Activated CD4-positive, alpha-beta T cell treated with anti-CD3 and anti-CD28 coated beads, Interleukin-2, amount 10 ng/mL, durations not matched to agents 24 days and 14 days (primary cell): ENCODE measurements at regions not wholly inside any gene's neighbourhood (a gene's known extent, or its start where the extent isn't known, plus 50 kb on each side); places are given as distances from the start of the nearest gene placed in this dataset.

Source experiments
- DNase-seq: peaks from one replicate; pipeline ENCODE4 v3.0.0; 2022
- H3K27ac Mint-ChIP-seq: one replicate; pipeline ENCODE4 v1.8.0; 2022; ENCODE audit warnings: mild to moderate bottlenecking, mixed read lengths
- H3K27me3 Mint-ChIP-seq: one replicate; pipeline ENCODE4 v1.8.0; 2022; ENCODE audit warnings: mixed read lengths
- H3K36me3 Mint-ChIP-seq: one replicate; pipeline ENCODE4 v1.8.0; 2022; ENCODE audit warnings: low read depth, mild to moderate bottlenecking, mixed read lengths
- H3K4me1 Mint-ChIP-seq: one replicate; pipeline ENCODE4 v1.8.0; 2021; ENCODE audit warnings: mixed read lengths
- H3K4me3 Mint-ChIP-seq: one replicate; pipeline ENCODE4 v1.8.0; 2022; ENCODE audit warnings: mild to moderate bottlenecking, moderate library complexity, mixed read lengths
- H3K9me3 Mint-ChIP-seq: one replicate; pipeline ENCODE4 v1.8.0; 2021; ENCODE audit warnings: mixed read lengths
- intact Hi-C: fragments of 100-400 bp; cut with micrococcal nuclease; formaldehyde crosslinking; loops from one replicate; pipeline ENCODE4 v1.15.1; 2023

GRCh38 chr16:87165885-87166284 is 151.3 kb downstream of the C16orf95 start:
- DNase-seq = no peak
- intact Hi-C loops = no loop called here
- Mint-ChIP-seq H3K27ac (no peak overlapping the region), H3K4me3 (no peak overlapping the region), H3K36me3 (no peaks in the 10 kb centered on the region), H3K9me3 (peaks cover 4% of the 10 kb centered on the region), H3K27me3 (no peaks in the 10 kb centered on the region), H3K4me1 (no peaks in the 10 kb centered on the region)

GRCh38 chr16:87166321-87166720 is 150.9 kb downstream of the C16orf95 start:
- H3K36me3 Mint-ChIP-seq = no peaks in the 10 kb centered on the region
- peaks cover 4% of the 10 kb centered on the region for H3K9me3 Mint-ChIP-seq
- no peak overlapping the region for H3K27ac Mint-ChIP-seq
- no peaks in the 10 kb centered on the region for H3K27me3 Mint-ChIP-seq
- intact Hi-C loops = no loop called here
- no peak for DNase-seq
- H3K4me3 Mint-ChIP-seq = no peak overlapping the region
- H3K4me1 Mint-ChIP-seq = no peaks in the 10 kb centered on the region

GRCh38 chr16:87166934-87167333 is 150.3 kb downstream of the C16orf95 start:
- Mint-ChIP-seq H3K4me1 (no peaks in the 10 kb centered on the region), H3K36me3 (no peaks in the 10 kb centered on the region), H3K9me3 (peaks cover 4% of the 10 kb centered on the region), H3K27ac (no peak overlapping the region), H3K27me3 (no peaks in the 10 kb centered on the region), H3K4me3 (no peak overlapping the region)
- DNase-seq = no peak
- intact Hi-C loops = no loop called here

GRCh38 chr16:87169509-87169995 is 147.6 kb downstream of the C16orf95 start:
- intact Hi-C loops = no loop called here
- no peak for DNase-seq
- H3K27ac Mint-ChIP-seq = no peak overlapping the region
- no peaks in the 10 kb centered on the region for H3K9me3 Mint-ChIP-seq
- no peaks in the 10 kb centered on the region for H3K27me3 Mint-ChIP-seq
- no peaks in the 10 kb centered on the region for H3K4me1 Mint-ChIP-seq
- no peaks in the 10 kb centered on the region for H3K36me3 Mint-ChIP-seq
- no peak overlapping the region for H3K4me3 Mint-ChIP-seq

- intact Hi-C loops = no loop called here
- H3K36me3 Mint-ChIP-seq = no peaks in the 10 kb centered on the region
- H3K27me3 Mint-ChIP-seq = no peaks in the 10 kb centered on the region
- no peak for DNase-seq
- no peaks in the 10 kb centered on the region for H3K4me1 Mint-ChIP-seq
- no peak overlapping the region for H3K27ac Mint-ChIP-seq
- H3K9me3 Mint-ChIP-seq = no peaks in the 10 kb centered on the region
- no peak overlapping the region for H3K4me3 Mint-ChIP-seq
These were observed 146.9 kb downstream of the C16orf95 start for GRCh38 chr16:87170310-87170709.

GRCh38 chr16:87171723-87172122 is 145.5 kb downstream of the C16orf95 start:
- H3K36me3 Mint-ChIP-seq = no peaks in the 10 kb centered on the region
- no peak overlapping the region for H3K27ac Mint-ChIP-seq
- no peaks in the 10 kb centered on the region for H3K9me3 Mint-ChIP-seq
- no peaks in the 10 kb centered on the region for H3K27me3 Mint-ChIP-seq
- DNase-seq = no peak
- H3K4me1 Mint-ChIP-seq = no peaks in the 10 kb centered on the region
- H3K4me3 Mint-ChIP-seq = no peak overlapping the region
- intact Hi-C loops = no loop called here

GRCh38 chr16:87172632-87173031 is 144.6 kb downstream of the C16orf95 start:
- H3K27me3 Mint-ChIP-seq = no peaks in the 10 kb centered on the region
- H3K9me3 Mint-ChIP-seq = no peaks in the 10 kb centered on the region
- DNase-seq = no peak
- H3K36me3 Mint-ChIP-seq = no peaks in the 10 kb centered on the region
- H3K27ac Mint-ChIP-seq = no peak overlapping the region
- no peak overlapping the region for H3K4me3 Mint-ChIP-seq
- H3K4me1 Mint-ChIP-seq = no peaks in the 10 kb centered on the region
- intact Hi-C loops = no loop called here

GRCh38 chr16:87173294-87173893 is 143.8 kb downstream of the C16orf95 start:
- Mint-ChIP-seq H3K9me3 (no peaks in the 10 kb centered on the region), H3K27me3 (no peaks in the 10 kb centered on the region), H3K4me3 (no peak overlapping the region), H3K4me1 (no peaks in the 10 kb centered on the region), H3K36me3 (no peaks in the 10 kb centered on the region), H3K27ac (no peak overlapping the region)
- intact Hi-C loops = no loop called here
- no peak for DNase-seq

- intact Hi-C loops = no loop called here
- no peak overlapping the region for H3K27ac Mint-ChIP-seq
- H3K27me3 Mint-ChIP-seq = no peaks in the 10 kb centered on the region
- H3K4me3 Mint-ChIP-seq = no peak overlapping the region
- DNase-seq = no peak
- H3K4me1 Mint-ChIP-seq = no peaks in the 10 kb centered on the region
- H3K9me3 Mint-ChIP-seq = no peaks in the 10 kb centered on the region
- H3K36me3 Mint-ChIP-seq = no peaks in the 10 kb centered on the region
These were observed 143.1 kb downstream of the C16orf95 start for GRCh38 chr16:87174061-87174460.

GRCh38 chr16:87176735-87177134 is 140.5 kb downstream of the C16orf95 start:
- Mint-ChIP-seq H3K27ac (no peak overlapping the region), H3K4me1 (no peaks in the 10 kb centered on the region), H3K4me3 (no peak overlapping the region), H3K27me3 (no peaks in the 10 kb centered on the region), H3K9me3 (no peaks in the 10 kb centered on the region), H3K36me3 (no peaks in the 10 kb centered on the region)
- no peak for DNase-seq
- intact Hi-C loops = no loop called here

- no peaks in the 10 kb centered on the region for H3K36me3 Mint-ChIP-seq
- no peak overlapping the region for H3K27ac Mint-ChIP-seq
- no peaks in the 10 kb centered on the region for H3K4me1 Mint-ChIP-seq
- H3K9me3 Mint-ChIP-seq = no peaks in the 10 kb centered on the region
- H3K27me3 Mint-ChIP-seq = no peaks in the 10 kb centered on the region
- H3K4me3 Mint-ChIP-seq = no peak overlapping the region
- DNase-seq = no peak
- intact Hi-C loops = no loop called here
These were observed 139.5 kb downstream of the C16orf95 start for GRCh38 chr16:87177673-87178072.

GRCh38 chr16:87178177-87178863 is 138.9 kb downstream of the C16orf95 start:
- Mint-ChIP-seq H3K27ac (no peak overlapping the region), H3K27me3 (no peaks in the 10 kb centered on the region), H3K9me3 (no peaks in the 10 kb centered on the region), H3K36me3 (no peaks in the 10 kb centered on the region), H3K4me1 (no peaks in the 10 kb centered on the region), H3K4me3 (no peak overlapping the region)
- DNase-seq = no peak
- intact Hi-C loops = no loop called here

- H3K36me3 Mint-ChIP-seq = no peaks in the 10 kb centered on the region
- H3K9me3 Mint-ChIP-seq = no peaks in the 10 kb centered on the region
- DNase-seq = no peak
- H3K27ac Mint-ChIP-seq = no peak overlapping the region
- H3K4me1 Mint-ChIP-seq = no peaks in the 10 kb centered on the region
- no peaks in the 10 kb centered on the region for H3K27me3 Mint-ChIP-seq
- intact Hi-C loops = no loop called here
- H3K4me3 Mint-ChIP-seq = no peak overlapping the region
These were observed 138.2 kb downstream of the C16orf95 start for GRCh38 chr16:87178977-87179376.

GRCh38 chr16:87180069-87180468 is 137.1 kb downstream of the C16orf95 start:
- intact Hi-C loops = no loop called here
- no peak for DNase-seq
- no peaks in the 10 kb centered on the region for H3K9me3 Mint-ChIP-seq

GRCh38 chr16:87182759-87183158 is 134.4 kb downstream of the C16orf95 start:
- no peaks in the 10 kb centered on the region for H3K27me3 Mint-ChIP-seq
- H3K4me1 Mint-ChIP-seq = no peaks in the 10 kb centered on the region
- peaks cover 11% of the 10 kb centered on the region for H3K9me3 Mint-ChIP-seq
- DNase-seq = no peak
- H3K36me3 Mint-ChIP-seq = peaks cover 6% of the 10 kb centered on the region
- H3K27ac Mint-ChIP-seq = no peak overlapping the region
- intact Hi-C loops = no loop called here
- no peak overlapping the region for H3K4me3 Mint-ChIP-seq

More at GRCh38 chr16:87180069-87180468, 137.1 kb downstream of the C16orf95 start:
- H3K36me3 Mint-ChIP-seq = no peaks in the 10 kb centered on the region
- H3K4me3 Mint-ChIP-seq = no peak overlapping the region
- no peaks in the 10 kb centered on the region for H3K4me1 Mint-ChIP-seq
- no peaks in the 10 kb centered on the region for H3K27me3 Mint-ChIP-seq
- H3K27ac Mint-ChIP-seq = no peak overlapping the region
